ENCODE measurements at regions not wholly inside any gene's neighbourhood (a gene's known extent, or its start where the extent isn't known, plus 50 kb on each side); places are given as distances from the start of the nearest gene placed in this dataset.

DNA sequence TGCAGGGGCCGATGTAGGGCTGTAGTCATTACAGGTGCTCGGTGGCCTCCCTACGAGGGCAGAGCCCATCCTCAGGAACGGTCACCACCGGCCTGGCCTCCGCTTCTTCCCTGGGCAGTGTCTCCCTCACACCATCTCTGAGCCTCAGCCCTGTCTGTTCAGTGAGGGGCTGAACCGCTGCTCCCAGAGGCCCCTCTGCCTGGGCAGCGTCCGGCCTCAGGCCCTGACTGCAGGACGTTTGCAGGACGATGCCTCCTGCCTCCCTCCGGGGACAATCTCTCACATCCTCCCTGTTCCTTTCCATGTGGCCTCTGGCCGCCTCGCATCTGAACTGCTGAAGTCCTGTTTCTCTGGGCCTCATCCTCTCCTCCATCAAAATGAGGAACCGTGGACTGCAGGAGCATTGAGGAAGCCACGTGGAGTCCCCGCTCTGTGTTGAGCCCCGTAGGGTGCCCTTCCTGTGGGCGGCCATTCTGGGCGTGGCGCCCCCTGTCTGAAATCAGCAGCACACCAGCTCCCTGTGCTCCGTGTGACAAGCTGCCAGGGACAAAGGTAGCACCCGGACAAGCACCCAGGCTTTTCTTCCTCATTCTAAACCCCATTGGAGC is 933.5 kb downstream of the BRD1 start:
- TF ChIP-seq ZNF70 (CRISPR knock-in tag; IDR thresholded peaks at IDR 0.05) (no peak), ZNF8 (CRISPR knock-in tag; IDR thresholded peaks at IDR 0.05) (no peak)
- TF ChIP-seq, protein P1, sequence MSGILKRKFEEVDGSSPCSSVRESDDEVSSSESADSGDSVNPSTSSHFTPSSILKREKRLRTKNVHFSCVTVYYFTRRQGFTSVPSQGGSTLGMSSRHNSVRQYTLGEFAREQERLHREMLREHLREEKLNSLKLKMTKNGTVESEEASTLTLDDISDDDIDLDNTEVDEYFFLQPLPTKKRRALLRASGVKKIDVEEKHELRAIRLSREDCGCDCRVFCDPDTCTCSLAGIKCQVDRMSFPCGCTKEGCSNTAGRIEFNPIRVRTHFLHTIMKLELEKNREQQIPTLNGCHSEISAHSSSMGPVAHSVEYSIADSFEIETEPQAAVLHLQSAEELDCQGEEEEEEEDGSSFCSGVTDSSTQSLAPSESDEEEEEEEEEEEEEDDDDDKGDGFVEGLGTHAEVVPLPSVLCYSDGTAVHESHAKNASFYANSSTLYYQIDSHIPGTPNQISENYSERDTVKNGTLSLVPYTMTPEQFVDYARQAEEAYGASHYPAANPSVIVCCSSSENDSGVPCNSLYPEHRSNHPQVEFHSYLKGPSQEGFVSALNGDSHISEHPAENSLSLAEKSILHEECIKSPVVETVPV (CRISPR knock-in tag; IDR thresholded peaks at IDR 0.05), result no peak

Measured in SK-N-SH treated with all-trans-retinoic acid at 6 μM for 48 hours (cell line).